ENCODE measurements at regions not wholly inside any gene's neighbourhood (a gene's known extent, or its start where the extent isn't known, plus 50 kb on each side); places are given as distances from the start of the nearest gene placed in this dataset.
"Not testable (repeated sequence)": the region's sequence is repeated elsewhere in the genome, so short reads cannot be mapped to it uniquely, and the experiment has no call there.

GRCh38 chr13:64154514-64154913, 2738.9 kb upstream of the PCDH20 start:
- no peaks in the 10 kb centered on the region for H3K27me3 ChIP-seq (ENCODE audit: control insufficient read depth in 3 of 3, insufficient read depth in 3 of 3, low read length in 3 of 3)
- no peaks in the 10 kb centered on the region for H3K36me3 ChIP-seq (ENCODE audit: control insufficient read depth in 3 of 3, insufficient read depth in 2 of 3, low read depth in 1 of 3, low read length in 3 of 3)
- DNase-seq (no peak), FAIRE-seq (no peak)
- WGBS, 3 donors, result 82 to 95% (median 87%) methylated on average over 1 of the region's 1 CpG
- no peak overlapping the region for H3K27ac ChIP-seq (ENCODE audit: low read depth in 1 of 3, low read length in 2 of 3)
- no peak overlapping the region for H3K4me3 ChIP-seq (ENCODE audit: low read depth in 1 of 3, low read length in 3 of 3)
- H3K9me3 ChIP-seq (ENCODE audit: control insufficient read depth in 2 of 2, insufficient read depth in 1 of 2, low read depth in 1 of 2, low read length in 1 of 2), result no peaks in the 10 kb centered on the region
- H3K4me1 ChIP-seq (ENCODE audit: control insufficient read depth in 3 of 3, insufficient read depth in 2 of 3, low read depth in 1 of 3, low read length in 2 of 3), result no peaks in the 10 kb centered on the region

DNA sequence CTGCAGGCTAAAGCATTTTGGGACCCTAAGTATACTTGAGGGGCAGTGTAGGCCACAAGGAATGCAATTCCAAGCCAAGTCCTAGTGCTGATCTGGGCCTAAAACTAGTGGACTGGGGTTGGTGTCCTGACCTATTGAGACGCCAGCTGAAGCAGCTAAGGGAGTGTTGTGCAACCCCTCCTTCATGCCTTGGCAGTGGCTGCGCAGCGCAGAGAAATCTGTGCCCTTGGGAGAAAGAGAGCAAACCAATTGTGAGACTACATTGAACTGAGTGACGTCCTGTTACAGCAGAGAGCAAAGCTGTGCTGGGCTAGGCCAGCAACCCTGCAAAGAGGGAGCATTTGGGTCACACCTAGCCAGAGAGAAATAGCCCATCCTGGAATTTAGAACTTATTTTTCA, 2715.0 kb upstream of the PCDH20 start:
- no peak for DNase-seq
- 80 to 86% (median 83%) methylated on average over 4 of the region's 4 CpGs for WGBS, 3 donors

GRCh38 chr13:64130171-64130570, 2714.5 kb upstream of the PCDH20 start:
- no peaks in the 10 kb centered on the region for H3K27me3 ChIP-seq (ENCODE audit: control insufficient read depth in 3 of 3, insufficient read depth in 3 of 3, low read length in 3 of 3)
- no peaks in the 10 kb centered on the region for H3K36me3 ChIP-seq (ENCODE audit: control insufficient read depth in 3 of 3, insufficient read depth in 2 of 3, low read depth in 1 of 3, low read length in 3 of 3)
- no peak overlapping the region for H3K27ac ChIP-seq (ENCODE audit: low read depth in 1 of 3, low read length in 2 of 3)
- no peaks in the 10 kb centered on the region for H3K9me3 ChIP-seq (ENCODE audit: control insufficient read depth in 2 of 2, insufficient read depth in 1 of 2, low read depth in 1 of 2, low read length in 1 of 2)
- FAIRE-seq (no peak), DNase-seq (no peak)
- no peak overlapping the region for H3K4me3 ChIP-seq (ENCODE audit: low read depth in 1 of 3, low read length in 3 of 3)
- no peaks in the 10 kb centered on the region for H3K4me1 ChIP-seq (ENCODE audit: control insufficient read depth in 3 of 3, insufficient read depth in 2 of 3, low read depth in 1 of 3, low read length in 2 of 3)
- WGBS, 3 donors, result 83 to 91% (median 84%) methylated on average over 3 of the region's 3 CpGs

More for the DNA sequence above, 2715.0 kb upstream of the PCDH20 start:
- no peak overlapping the region for H3K27ac ChIP-seq (ENCODE audit: low read depth in 1 of 3, low read length in 2 of 3)
- H3K4me3 ChIP-seq (ENCODE audit: low read depth in 1 of 3, low read length in 3 of 3), result no peak overlapping the region
- H3K36me3 ChIP-seq (ENCODE audit: control insufficient read depth in 3 of 3, insufficient read depth in 2 of 3, low read depth in 1 of 3, low read length in 3 of 3), result no peaks in the 10 kb centered on the region
- FAIRE-seq, result no peak
- H3K9me3 ChIP-seq (ENCODE audit: control insufficient read depth in 2 of 2, insufficient read depth in 1 of 2, low read depth in 1 of 2, low read length in 1 of 2), result no peaks in the 10 kb centered on the region
- no peaks in the 10 kb centered on the region for H3K27me3 ChIP-seq (ENCODE audit: control insufficient read depth in 3 of 3, insufficient read depth in 3 of 3, low read length in 3 of 3)
- no peaks in the 10 kb centered on the region for H3K4me1 ChIP-seq (ENCODE audit: control insufficient read depth in 3 of 3, insufficient read depth in 2 of 3, low read depth in 1 of 3, low read length in 2 of 3)

- FAIRE-seq (no peak), DNase-seq (no peak)
- Histone ChIP-seq H3K27ac (ENCODE audit: low read depth in 1 of 3, low read length in 2 of 3) (no peak overlapping the region), H3K36me3 (ENCODE audit: control insufficient read depth in 3 of 3, insufficient read depth in 2 of 3, low read depth in 1 of 3, low read length in 3 of 3) (no peaks in the 10 kb centered on the region), H3K27me3 (ENCODE audit: control insufficient read depth in 3 of 3, insufficient read depth in 3 of 3, low read length in 3 of 3) (no peaks in the 10 kb centered on the region), H3K9me3 (ENCODE audit: control insufficient read depth in 2 of 2, insufficient read depth in 1 of 2, low read depth in 1 of 2, low read length in 1 of 2) (no peaks in the 10 kb centered on the region), H3K4me1 (ENCODE audit: control insufficient read depth in 3 of 3, insufficient read depth in 2 of 3, low read depth in 1 of 3, low read length in 2 of 3) (no peaks in the 10 kb centered on the region), H3K4me3 (ENCODE audit: low read depth in 1 of 3, low read length in 3 of 3) (no peak overlapping the region)
Observed at GRCh38 chr13:64127856-64128255, 2712.2 kb upstream of the PCDH20 start.

DNA sequence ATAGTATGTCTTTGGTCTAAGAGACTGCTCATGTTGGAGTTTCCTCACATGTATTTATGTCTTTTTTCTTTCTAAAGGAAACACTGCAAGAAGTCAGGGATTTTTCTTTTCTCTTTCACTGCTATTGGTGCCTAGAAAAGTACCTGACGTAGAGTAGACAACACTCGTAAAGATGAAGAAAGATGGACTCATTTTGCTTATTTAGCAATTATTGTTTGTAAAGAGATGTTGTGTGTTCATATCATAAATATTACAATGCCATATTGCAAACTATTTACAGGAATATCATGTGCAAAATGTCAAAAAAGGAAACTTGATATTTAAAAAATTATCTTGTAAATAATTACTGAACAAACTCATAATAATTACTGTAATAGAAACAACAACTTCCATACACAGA, 2711.5 kb upstream of the PCDH20 start:
- Histone ChIP-seq H3K27ac (ENCODE audit: low read depth in 1 of 3, low read length in 2 of 3) (no peak overlapping the region), H3K36me3 (ENCODE audit: control insufficient read depth in 3 of 3, insufficient read depth in 2 of 3, low read depth in 1 of 3, low read length in 3 of 3) (no peaks in the 10 kb centered on the region), H3K4me1 (ENCODE audit: control insufficient read depth in 3 of 3, insufficient read depth in 2 of 3, low read depth in 1 of 3, low read length in 2 of 3) (no peaks in the 10 kb centered on the region), H3K27me3 (ENCODE audit: control insufficient read depth in 3 of 3, insufficient read depth in 3 of 3, low read length in 3 of 3) (no peaks in the 10 kb centered on the region), H3K4me3 (ENCODE audit: low read depth in 1 of 3, low read length in 3 of 3) (no peak overlapping the region), H3K9me3 (ENCODE audit: control insufficient read depth in 2 of 2, insufficient read depth in 1 of 2, low read depth in 1 of 2, low read length in 1 of 2) (no peaks in the 10 kb centered on the region)
- FAIRE-seq, result no peak
- no peak for DNase-seq
- WGBS, 3 donors, result 77 to 86% (median 80%) methylated on average over 2 of the region's 2 CpGs

GRCh38 chr13:64121023-64121709, 2705.5 kb upstream of the PCDH20 start:
- not testable (repeated sequence) for H3K27ac ChIP-seq (ENCODE audit: low read depth in 1 of 3, low read length in 2 of 3); H3K4me3 ChIP-seq (ENCODE audit: low read depth in 1 of 3, low read length in 3 of 3); H3K36me3 ChIP-seq (ENCODE audit: control insufficient read depth in 3 of 3, insufficient read depth in 2 of 3, low read depth in 1 of 3, low read length in 3 of 3); H3K9me3 ChIP-seq (ENCODE audit: control insufficient read depth in 2 of 2, insufficient read depth in 1 of 2, low read depth in 1 of 2, low read length in 1 of 2); FAIRE-seq; H3K27me3 ChIP-seq (ENCODE audit: control insufficient read depth in 3 of 3, insufficient read depth in 3 of 3, low read length in 3 of 3); DNase-seq; H3K4me1 ChIP-seq (ENCODE audit: control insufficient read depth in 3 of 3, insufficient read depth in 2 of 3, low read depth in 1 of 3, low read length in 2 of 3)
- 88 to 92% (median 90%) methylated on average over 16 of the region's 16 CpGs for WGBS, 3 donors

DNA sequence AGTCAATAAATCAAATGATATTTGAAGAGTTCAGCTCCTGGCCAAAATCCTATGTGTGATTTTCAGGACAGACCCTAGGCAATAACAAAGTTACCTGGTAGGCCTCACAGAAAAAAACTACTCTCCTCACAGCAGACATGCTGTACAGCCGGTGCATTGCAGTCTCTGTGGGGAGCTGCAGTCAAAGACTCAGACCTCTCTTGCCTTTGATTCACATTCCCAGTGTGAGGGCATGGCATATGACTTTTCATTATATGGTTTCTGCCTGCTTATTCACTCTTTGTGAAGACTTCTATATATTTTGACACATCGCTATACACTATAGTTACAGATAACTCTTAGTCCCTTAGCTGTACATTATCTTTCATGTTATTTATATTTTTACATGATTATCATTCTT, 2684.3 kb upstream of the PCDH20 start:
- H3K4me3 ChIP-seq (ENCODE audit: low read depth in 1 of 3, low read length in 3 of 3), result no peak overlapping the region
- H3K27ac ChIP-seq (ENCODE audit: low read depth in 1 of 3, low read length in 2 of 3), result no peak overlapping the region
- no peaks in the 10 kb centered on the region for H3K36me3 ChIP-seq (ENCODE audit: control insufficient read depth in 3 of 3, insufficient read depth in 2 of 3, low read depth in 1 of 3, low read length in 3 of 3)
- no peaks in the 10 kb centered on the region for H3K9me3 ChIP-seq (ENCODE audit: control insufficient read depth in 2 of 2, insufficient read depth in 1 of 2, low read depth in 1 of 2, low read length in 1 of 2)
- FAIRE-seq (no peak), DNase-seq (no peak)
- no peaks in the 10 kb centered on the region for H3K27me3 ChIP-seq (ENCODE audit: control insufficient read depth in 3 of 3, insufficient read depth in 3 of 3, low read length in 3 of 3)
- no peaks in the 10 kb centered on the region for H3K4me1 ChIP-seq (ENCODE audit: control insufficient read depth in 3 of 3, insufficient read depth in 2 of 3, low read depth in 1 of 3, low read length in 2 of 3)
- WGBS, 3 donors, result 63 to 77% (median 76%) methylated on average over 2 of the region's 2 CpGs

- H3K4me1 ChIP-seq (ENCODE audit: control insufficient read depth in 3 of 3, insufficient read depth in 2 of 3, low read depth in 1 of 3, low read length in 2 of 3), result no peaks in the 10 kb centered on the region
- no peaks in the 10 kb centered on the region for H3K36me3 ChIP-seq (ENCODE audit: control insufficient read depth in 3 of 3, insufficient read depth in 2 of 3, low read depth in 1 of 3, low read length in 3 of 3)
- 81 to 92% (median 87%) methylated on average over 3 of the region's 3 CpGs for WGBS, 3 donors
- no peak overlapping the region for H3K4me3 ChIP-seq (ENCODE audit: low read depth in 1 of 3, low read length in 3 of 3)
- no peaks in the 10 kb centered on the region for H3K9me3 ChIP-seq (ENCODE audit: control insufficient read depth in 2 of 2, insufficient read depth in 1 of 2, low read depth in 1 of 2, low read length in 1 of 2)
- DNase-seq (no peak), FAIRE-seq (no peak)
- H3K27ac ChIP-seq (ENCODE audit: low read depth in 1 of 3, low read length in 2 of 3), result no peak overlapping the region
- no peaks in the 10 kb centered on the region for H3K27me3 ChIP-seq (ENCODE audit: control insufficient read depth in 3 of 3, insufficient read depth in 3 of 3, low read length in 3 of 3)
Observed at GRCh38 chr13:64090311-64090710, 2674.7 kb upstream of the PCDH20 start.

DNA sequence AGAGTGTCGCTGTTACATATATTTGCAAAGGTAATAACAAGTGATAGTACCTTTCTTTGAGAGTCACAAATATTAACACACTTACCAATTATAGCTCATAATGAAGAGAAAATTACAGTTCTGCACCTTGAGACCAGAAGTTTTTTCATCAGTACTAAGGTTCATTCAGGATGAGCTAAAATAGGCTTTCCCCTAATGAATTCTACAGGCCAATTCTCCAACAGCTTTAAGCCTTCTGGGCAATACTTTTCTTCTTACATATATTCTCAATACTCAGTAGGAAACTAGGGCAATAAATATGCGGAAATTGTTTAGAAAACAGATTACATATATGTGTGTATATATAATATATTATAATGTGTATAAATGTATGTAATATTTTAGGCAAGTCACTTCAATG, 2672.8 kb upstream of the PCDH20 start:
- Histone ChIP-seq H3K4me1 (ENCODE audit: control insufficient read depth in 3 of 3, insufficient read depth in 2 of 3, low read depth in 1 of 3, low read length in 2 of 3) (no peaks in the 10 kb centered on the region), H3K27me3 (ENCODE audit: control insufficient read depth in 3 of 3, insufficient read depth in 3 of 3, low read length in 3 of 3) (no peaks in the 10 kb centered on the region), H3K27ac (ENCODE audit: low read depth in 1 of 3, low read length in 2 of 3) (no peak overlapping the region), H3K9me3 (ENCODE audit: control insufficient read depth in 2 of 2, insufficient read depth in 1 of 2, low read depth in 1 of 2, low read length in 1 of 2) (no peaks in the 10 kb centered on the region), H3K36me3 (ENCODE audit: control insufficient read depth in 3 of 3, insufficient read depth in 2 of 3, low read depth in 1 of 3, low read length in 3 of 3) (no peaks in the 10 kb centered on the region), H3K4me3 (ENCODE audit: low read depth in 1 of 3, low read length in 3 of 3) (no peak overlapping the region)
- DNase-seq, result no peak
- no peak for FAIRE-seq
- WGBS, 3 donors, result 75 to 89% (median 81%) methylated on average over 2 of the region's 2 CpGs
